Activated T-cell treated with anti-CD3 and anti-CD28 coated beads, Interleukin-2, amount 50 U/mL, for 48 hours (primary cell): ENCODE measurements at regions not wholly inside any gene's neighbourhood (a gene's known extent, or its start where the extent isn't known, plus 50 kb on each side); places are given as distances from the start of the nearest gene placed in this dataset.
"Not testable (repeated sequence)": the region's sequence is repeated elsewhere in the genome, so short reads cannot be mapped to it uniquely, and the experiment has no call there.

Experiments
- DNase-seq, 2 experiments: peaks; one replicate each; pipeline ENCODE4 v3.0.0-alpha.2; 2020

DNA sequence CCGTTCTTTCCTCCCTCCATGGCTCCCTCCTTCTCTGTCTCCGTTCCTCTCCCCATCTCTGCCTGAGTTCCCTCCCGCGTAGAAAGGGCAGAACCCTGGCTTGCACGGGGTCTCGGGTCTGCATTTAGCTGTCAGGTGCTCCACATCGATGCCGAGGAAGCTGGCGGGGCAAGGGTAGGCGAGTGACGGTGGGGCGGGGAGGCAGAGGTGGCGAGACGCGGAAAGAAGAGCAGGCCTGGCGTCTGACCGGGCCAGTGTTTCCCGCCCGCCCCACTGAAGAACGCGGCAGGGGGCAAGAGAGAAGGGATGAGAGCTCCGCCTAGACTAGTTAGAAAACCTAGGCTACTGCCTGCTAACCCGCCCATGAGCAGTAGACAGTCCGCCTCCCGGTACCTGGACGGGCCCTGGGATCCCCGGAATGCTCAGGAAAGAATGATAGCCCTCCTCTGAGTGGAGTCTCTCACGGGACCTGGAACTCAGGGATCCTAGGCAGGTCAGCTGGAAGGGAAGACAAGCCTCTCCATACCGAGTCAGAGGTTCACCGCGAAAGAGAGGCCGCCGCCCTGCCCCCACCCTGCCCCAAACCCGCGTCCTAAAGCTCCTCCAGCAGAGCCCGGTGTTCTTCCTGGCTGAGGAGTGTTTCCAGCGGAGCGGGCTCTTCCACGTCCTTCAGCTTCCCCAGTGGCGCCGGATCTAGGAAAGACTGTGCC lies 357.9 kb upstream of the DEFB115 start:
- DNase-seq: not testable (repeated sequence)

DNA sequence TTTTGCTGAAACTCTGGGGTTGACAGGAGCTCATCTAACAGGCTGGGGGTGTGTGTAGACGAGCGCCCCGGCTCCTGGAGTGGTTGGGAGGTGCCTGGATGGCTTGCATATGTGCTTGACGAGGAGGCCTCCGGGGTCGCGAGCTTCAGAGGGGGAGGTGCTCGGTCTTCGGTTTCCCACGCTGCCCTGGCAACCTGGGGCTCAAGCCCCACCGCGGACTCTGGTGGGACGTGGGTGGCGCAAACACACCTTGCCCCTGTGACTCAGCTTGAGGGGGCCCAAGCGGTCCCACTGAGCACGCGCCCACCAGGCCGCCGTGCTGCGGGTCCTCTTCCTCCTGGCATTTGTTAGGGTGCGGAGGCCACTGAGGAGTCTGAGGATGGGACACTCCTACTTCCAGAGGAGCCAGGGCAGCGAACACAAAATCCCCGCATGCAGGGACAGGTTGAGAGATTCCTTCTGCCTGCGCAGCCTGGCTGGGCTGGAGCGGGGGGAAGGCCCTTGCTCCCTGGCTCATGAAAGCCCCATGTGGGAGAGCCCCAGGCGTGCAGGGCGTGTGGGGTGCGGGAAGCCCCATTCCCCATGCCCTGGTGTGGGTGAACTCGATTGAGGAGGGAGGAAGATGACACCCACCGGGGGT lies 357.3 kb upstream of the DEFB115 start:
- not testable (repeated sequence) for DNase-seq

DNA sequence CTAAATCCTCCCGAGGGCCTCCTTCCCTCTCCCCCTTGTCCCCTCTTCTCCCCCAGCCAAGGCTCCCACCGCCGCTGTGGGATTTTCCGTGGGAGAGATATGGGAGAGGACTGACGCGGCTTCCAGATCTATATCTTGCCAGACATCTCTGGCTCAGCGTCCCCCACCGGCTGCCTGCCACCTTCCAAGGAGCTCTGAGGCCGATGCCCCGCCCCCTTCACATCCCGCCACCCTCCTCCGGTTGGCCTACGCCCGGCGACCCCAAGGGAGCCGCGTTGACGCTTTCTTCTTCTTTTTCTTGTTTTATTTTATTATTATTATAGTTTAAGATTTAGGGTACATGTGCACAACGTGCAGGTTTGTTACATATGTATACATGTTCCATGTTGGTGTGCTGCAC lies 352.2 kb upstream of the DEFB115 start:
- not testable (repeated sequence) for DNase-seq

DNA sequence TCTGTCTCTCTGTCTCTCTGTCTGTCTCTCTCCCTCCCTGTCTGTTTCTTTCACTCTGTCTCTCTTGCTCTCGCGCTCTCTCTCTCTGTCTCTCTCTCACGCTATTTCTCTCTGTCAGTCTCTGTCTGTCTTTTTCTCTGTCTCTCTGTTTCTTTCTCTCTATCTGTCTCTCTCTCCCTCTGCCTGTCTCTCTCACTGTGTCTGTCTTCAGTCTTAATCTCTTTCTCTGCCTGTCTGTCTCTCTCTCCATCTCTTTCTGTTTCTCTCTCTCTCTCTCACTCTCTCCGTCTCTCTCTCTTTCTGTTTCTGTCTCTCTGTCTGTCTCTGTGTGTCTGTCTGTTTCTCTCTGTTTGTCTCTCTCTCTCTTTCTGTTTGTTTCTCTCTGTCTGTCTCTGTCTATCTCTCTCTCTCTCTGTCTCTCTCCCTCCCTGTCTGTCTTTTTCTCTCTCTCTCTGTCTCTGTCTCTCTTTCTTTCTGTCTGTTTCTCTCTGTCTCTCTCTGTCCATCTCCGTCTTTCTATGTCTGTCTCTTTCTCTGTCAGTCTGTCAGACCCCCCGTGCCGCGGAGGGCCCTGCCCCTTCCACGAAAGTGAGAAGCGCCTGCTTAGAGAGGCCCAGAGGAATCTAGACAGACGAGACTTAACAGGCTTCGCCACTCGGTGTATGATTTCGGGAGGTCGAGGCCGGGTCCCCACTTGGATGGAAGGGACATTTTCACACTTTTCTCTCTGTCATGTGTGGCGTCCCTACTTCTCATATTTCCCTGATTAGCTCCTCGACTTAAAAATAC lies 346.3 kb upstream of the DEFB115 start:
- DNase-seq: no peak

DNA sequence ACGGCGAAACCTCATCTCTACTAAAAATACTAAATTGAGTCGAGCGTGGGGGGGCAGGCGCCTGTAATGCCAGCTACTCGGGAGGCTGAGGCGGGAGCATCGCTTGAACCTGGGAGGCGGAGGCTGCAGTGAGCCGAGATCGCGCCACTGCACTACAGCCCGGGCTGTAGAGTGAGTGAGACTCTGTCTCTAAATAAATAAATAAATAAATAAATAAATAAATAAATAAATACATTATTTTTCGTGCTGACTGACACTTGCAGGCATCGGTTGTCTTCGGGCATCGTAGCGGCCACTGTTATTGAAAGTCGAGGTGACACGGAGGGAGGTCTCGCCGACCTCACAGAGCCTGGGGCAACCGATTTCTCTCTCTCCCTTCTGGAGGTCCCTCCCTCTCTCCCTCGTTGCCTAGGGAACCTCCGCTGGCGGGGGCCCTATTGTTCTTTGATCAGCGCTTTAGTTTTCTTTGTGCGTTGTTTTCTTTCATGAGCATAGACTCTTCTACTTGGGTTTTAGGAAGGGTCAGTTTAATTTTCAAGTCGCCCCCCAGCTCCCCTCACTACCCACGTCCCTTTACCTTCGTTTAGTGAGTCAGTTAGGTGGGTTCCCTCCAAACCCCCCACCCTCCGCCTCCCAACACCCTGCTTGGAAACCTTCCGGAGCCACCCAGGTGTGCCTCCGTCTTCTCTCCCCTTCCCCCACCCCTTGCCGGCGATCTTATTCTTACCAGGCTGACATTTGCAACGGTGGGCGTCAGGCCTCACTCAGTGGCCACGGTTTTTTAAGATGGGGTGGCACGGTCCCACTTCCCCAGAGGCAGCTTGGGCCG lies 345.4 kb upstream of the DEFB115 start:
- not testable (repeated sequence) for DNase-seq

DNA sequence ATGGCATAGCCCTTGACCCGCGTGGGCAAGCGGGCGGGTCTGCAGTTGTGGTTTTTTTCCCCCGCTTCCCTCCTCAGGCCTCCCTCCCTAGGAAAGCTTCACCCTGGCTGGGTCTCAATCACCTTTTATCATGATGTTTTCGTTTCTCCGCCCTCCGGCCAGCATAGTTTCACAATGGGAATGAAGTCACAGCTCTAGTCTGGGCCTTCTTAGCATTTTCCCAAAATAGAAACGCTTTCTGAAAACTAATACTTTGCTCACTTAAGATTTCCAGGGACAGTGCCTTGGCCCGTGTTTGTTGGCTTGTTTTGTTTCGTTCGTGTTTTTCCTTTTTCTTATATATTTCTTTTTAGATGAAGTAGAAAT lies 344.8 kb upstream of the DEFB115 start:
- DNase-seq: not testable (repeated sequence)

DNA sequence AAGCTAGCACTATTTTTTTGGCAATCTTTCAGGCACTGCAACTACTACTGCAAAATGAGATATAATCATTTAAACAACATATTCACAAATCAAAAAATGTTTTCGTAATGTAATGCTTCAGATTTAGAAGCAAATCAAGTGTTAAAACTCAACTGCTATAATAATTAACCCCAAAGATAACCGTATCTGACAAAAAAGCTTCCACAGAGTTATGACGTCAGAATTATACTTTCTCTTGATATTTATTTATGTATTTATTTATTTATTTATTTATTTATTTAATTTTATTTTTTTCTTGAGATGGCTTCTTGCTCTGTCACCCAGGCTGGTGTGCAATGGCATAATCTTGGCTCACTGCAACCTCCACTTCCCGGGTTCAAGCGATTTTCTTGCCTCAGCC lies 341.1 kb upstream of the DEFB115 start:
- not testable (repeated sequence) for DNase-seq

DNA sequence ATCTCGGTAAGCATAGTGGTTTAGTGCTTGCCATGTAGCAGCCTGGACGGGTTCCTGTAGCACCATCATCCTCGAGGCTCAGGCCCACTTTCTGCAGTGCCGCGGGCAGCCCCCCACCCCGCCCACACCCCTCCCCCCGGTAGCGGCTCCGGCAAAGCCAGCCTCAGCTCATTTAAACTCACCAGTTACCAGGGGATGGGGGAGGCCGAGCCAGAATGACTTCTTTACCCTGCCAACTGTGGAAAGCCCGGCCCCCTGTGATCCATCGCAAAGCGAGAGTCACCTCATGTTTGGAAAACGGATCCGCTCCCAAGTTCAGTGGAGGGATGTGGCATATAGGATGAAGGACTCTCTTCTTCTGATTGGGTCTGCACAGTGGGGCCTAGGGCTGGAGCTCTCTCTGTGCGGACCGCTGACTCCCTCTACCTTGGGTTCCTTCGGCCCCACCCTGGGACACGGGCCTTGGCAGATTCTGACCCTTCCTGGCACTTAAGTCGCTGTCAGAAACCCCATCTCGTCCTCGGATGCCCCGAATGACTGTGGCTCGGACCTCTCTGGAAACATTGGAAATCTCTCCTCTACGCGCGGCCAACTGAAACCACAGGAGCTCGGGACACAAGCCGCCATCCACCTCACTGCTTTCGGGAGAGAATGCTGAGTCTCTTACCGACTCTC lies 337.8 kb upstream of the DEFB115 start:
- DNase-seq: no peak

DNA sequence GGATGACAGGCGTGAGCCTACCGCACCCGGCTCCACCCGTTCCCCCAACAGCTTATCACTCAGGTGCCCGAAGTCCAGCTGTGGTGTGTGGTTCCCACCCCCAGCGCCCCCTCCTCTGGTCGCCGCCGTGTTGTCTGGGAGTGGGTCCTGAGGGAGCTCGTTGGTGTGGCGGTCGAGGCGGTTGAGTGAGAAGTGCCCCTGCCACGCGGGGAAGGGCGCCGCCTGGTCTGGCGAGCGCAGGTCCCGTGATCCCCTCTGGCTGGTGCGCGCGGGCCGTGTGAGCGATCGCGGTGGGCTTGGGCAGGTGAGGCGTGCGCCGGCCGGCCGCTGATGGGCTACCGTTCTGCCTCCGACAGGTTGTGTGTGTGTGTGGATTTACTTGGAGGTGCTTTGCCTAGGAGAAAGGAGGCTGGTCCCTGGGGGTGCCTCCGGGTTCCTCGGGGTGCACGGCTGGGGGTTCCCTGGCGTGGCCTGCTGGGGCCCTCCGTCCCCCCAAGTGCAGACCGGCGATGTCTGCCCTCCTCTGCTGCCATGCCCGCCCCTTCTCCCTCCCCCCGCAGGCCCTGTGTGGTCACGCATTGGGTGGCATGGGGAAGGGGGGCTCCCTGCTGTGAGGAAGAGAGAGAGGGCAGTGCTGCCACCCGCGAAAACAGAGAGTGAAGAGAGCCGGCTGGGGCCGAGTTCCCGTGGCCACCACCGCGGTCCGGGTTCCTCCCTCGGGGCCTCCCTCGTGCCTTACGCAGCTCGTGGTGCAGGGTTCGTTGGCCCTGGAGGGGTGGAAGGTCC lies 336.0 kb upstream of the DEFB115 start:
- no peak for DNase-seq

DNA sequence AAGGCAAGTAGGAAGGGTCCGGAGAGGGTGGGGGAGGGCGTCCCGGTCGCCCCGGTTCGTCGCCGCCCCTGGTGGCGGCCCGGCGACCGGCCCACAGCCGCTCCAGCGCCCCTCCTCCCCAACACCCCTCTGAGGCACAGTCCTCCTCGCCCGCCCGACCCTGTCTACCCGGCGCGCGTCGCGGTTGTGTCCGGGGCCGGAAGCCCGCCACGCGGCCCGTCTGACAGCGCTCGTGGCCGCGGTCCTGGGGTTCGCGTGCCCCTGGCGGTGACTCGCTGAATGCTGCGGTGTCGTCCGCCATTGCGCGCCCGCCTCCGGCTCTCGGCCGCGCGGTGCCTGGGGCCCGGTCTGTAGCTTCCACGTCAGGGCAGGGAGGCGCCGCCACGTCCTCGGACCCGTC lies 335.3 kb upstream of the DEFB115 start:
- DNase-seq: no peak

DNA sequence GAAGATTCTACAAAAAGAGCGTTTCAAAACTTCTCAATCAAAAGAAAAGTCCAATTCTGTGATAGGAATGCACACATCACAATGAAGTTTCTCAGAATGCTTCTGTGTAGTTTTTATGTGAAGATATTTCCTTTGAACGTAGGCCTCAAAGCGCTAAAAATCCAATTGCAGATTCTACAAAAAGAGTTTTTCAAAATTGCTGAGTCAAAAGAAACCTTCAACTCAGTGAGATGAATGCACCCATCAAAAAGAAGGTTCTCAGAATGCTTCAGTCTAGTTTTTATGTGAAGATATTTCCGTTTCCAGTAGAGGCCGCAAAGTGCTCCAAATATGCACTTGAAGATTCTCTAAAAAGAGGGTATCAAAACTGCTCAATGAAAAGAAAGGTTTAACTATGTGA lies 319.7 kb upstream of the DEFB115 start:
- no peak for DNase-seq

DNA sequence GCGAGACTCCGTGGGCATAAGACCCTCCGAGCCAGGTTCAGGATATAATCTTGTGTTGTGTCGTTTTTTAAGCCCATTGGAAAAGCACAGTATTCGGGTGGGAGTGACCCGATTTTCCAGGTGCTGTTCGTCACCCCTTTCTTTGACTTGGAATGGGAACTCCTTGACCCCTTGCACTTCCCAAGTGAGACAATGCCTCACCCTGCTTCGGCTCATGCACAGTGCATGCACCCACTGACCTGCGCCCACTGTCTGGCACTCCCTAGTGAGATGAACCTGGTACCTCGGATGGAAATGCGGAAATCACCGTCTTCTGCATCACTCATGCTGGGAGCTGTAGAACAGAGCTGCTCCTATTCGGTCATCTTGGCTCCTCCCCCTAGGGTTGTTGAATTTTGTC lies 307.7 kb upstream of the DEFB115 start:
- DNase-seq: peak in 1 of 2 experiments; percentile 3

DNA sequence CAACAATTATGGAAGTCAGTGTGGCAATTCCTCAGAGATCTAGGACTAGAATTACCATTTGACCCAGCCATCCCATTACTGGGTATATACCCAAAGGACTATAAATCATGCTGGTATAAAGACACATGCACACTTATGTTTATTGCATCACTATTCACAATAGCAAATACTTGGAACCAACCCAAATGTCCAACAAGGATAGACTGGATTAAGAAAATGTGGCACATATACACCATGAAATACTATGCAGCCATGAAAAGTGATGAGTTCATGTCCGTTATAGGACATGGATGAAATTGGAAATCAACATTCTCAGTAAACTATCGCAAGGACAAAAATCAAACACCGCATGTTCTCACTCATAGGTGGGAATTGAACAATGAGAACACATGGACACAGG lies 306.4 kb upstream of the DEFB115 start:
- not testable (repeated sequence) for DNase-seq

DNA sequence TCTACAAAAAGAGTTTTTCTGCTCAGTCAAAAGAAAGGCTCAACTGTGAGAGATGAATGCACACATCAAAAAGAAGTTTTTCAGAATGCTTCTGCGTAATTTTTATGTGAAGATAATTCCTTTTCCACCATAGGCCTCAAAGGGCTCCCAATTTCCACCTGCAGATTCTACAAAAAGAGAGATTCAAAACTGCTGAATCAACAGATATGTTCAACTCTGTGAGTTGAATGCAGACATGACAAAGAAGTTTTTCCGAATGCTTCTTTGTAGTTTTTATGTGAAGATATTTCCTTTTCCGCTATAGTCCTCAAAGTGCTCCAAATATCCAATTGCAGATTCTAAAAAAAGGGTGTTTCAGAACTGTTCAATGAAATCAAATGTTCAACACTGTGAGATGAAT lies 300.8 kb upstream of the DEFB115 start:
- DNase-seq: not testable (repeated sequence)

DNA sequence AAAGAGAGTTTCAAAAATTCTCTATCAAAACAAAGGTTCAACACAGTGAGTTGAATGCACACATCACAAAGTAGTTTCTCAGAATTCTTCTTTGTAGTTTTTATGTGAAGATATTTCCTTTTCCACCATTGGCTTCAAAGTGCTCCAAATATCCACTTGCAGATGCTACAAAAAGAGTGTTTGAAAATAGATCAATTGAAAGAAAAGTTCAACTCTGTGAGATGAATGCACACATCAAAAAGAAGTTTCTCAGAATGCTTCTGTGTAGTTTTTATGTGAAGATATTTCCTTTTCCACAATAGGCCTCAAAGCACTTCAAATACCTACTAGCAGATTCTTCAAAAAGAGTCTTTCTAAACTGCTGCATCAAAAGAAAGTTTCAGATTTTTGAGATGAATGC lies 298.3 kb upstream of the DEFB115 start:
- DNase-seq: not testable (repeated sequence)

DNA sequence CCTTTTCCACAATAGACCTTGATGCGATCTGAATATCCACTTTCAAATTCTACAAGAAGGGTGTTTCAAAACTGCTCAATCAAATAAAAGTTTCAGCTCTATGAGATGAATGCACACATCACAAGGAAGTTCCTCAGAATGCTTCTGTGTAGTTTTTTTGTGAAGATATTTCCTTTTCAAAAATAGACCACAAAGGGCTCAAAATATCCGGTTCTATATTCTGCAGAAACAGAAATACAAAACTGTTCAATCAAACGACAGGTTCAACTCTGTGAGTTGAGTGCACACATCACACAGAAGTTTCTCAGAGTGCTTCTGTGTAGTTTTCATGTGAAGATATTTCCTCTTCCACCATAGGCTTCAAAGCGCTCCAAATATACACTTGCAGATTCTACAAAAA lies 293.9 kb upstream of the DEFB115 start:
- DNase-seq: no peak

DNA sequence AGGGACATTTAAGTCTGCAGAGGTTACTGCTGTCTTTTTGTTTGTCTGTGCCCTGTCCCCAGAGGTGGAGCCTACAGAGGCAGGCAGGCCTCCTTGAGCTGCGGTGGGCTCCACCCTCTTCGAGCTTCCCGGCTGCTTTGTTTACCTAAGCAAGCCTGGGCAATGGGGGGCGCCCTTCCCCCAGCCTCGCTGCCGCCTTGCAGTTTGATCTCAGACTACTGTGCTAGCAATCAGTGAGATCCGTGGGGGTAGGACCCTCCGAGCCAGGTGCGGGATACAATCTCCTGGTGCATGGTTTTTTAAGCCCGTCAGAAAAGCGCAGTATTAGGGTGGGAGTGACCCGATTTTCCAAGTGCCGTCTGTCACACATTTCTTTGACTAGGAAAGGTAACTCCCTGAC lies 281.6 kb upstream of the DEFB115 start:
- DNase-seq: not testable (repeated sequence)

DNA sequence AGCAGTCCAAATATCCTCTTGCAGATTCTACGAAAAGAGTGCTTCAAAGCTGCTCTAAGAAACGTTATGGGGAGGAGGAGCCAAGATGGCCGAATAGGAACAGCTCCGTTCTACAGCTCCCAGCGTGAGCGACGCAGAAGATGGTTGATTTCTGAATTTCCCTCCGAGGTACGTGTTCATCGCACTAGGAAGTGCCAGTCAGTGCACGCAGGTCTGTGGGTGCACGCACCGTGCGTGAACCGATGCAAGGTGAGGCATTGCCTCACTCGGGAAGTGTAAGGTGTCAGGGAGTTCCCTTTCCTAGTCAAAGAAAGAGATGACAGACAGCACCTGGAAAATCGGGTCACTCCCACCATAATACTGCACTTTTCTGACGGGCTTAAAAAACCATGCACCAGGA lies 272.1 kb upstream of the DEFB115 start:
- DNase-seq: no peak
